ENCODE measurements at regions not wholly inside any gene's neighbourhood (a gene's known extent, or its start where the extent isn't known, plus 50 kb on each side); places are given as distances from the start of the nearest gene placed in this dataset.

DNA sequence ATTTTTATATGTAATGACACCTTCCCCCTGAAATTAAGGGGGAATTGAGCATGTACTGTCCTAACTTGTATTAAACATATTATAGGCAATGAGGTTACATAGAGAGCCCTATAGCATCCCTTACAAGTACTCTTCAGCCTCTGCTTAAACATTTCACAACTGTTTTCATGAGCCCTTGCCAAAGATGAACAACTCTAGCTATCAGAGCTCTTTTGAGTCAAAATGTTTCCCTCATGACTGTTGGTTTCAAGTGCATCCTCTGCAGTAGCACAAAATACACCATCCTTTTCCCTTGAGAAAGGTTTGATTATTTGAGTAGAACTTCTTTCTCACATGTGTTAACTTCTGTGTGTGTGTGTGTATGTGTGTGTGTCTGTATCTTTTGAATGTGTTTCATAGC is 1157.6 kb upstream of the CELF2 start:
- no peak overlapping the region for H3K4me2 ChIP-seq
- DNase-seq (ENCODE audit: low read depth in 1 of 2, low spot score in 1 of 2) (no peak), FAIRE-seq (no peak)

DNA sequence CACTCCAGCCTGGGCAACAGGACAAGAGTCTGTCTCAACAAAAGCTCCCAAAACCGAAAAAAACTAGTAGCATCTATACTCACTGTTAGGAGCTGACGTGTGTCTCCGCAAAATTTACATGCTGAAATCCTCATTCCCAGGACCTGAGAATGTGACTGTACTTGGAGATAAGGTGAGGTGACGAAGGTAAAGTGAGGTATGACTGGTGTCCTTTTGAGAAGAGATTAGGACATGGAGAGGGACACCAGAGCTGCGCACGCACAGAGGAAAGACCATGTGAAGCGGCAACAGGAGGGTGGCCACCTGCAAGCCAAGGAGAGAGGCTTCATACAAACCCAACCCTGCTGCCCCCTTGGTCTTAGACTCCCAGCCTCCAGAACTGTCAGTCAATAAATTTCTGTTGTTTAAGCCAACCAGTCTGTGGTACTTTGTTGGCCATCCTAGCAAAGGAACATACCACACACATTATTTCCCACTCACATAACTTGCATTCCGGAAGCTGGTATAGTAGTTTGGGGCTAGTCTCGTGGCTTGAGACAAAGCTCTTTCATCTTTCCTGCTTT is 1154.0 kb upstream of the CELF2 start:
- CTCF ChIA-PET = interaction anchor here (0.8 kb wide), 2 partner anchors 11 to 17 kb away, joined by 3 read pairs; no protein-coding TSS in a partner anchor
- peaks cover 3% of the 10 kb centered on the region; the same call in 1 of the 3 replicates for H3K9me3 ChIP-seq
- TF ChIP-seq KDM5A (IDR thresholded peaks at IDR 0.05) (no peak), CBX8 (IDR thresholded peaks at IDR 0.05) (no peak), FOXS1 (CRISPR knock-in tag; IDR thresholded peaks at IDR 0.05) (no peak)
- TF ChIP-seq, protein P1, sequence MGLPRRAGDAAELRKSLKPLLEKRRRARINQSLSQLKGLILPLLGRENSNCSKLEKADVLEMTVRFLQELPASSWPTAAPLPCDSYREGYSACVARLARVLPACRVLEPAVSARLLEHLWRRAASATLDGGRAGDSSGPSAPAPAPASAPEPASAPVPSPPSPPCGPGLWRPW (IDR thresholded peaks at IDR 0.05) = no peak
- TF ChIP-seq, protein P2, sequence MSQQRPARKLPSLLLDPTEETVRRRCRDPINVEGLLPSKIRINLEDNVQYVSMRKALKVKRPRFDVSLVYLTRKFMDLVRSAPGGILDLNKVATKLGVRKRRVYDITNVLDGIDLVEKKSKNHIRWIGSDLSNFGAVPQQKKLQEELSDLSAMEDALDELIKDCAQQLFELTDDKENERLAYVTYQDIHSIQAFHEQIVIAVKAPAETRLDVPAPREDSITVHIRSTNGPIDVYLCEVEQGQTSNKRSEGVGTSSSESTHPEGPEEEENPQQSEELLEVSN (IDR thresholded peaks at IDR 0.05; ENCODE audit: borderline replicate concordance, low read depth) = no peak
- no peak for FAIRE-seq
- no peak for DNase-seq (ENCODE audit: low read depth in 1 of 2, low spot score in 1 of 2)
- no peak overlapping the region for H3K4me2 ChIP-seq
- no peak overlapping the region for H3K27ac ChIP-seq
- H3K4me1 ChIP-seq = no peaks in the 10 kb centered on the region
- POLR2A ChIA-PET = no interaction called here
- H3K4me3 ChIP-seq = no peak overlapping the region
- 43% methylated on average over 9 of the region's 9 CpGs for WGBS (ENCODE audit: missing lambda C conversion rate)
- ATAC-seq = no peak

More for the DNA sequence above, 1157.6 kb upstream of the CELF2 start:
- ATAC-seq = no peak
- no peak overlapping the region for H3K4me3 ChIP-seq
- no peak overlapping the region for H3K27ac ChIP-seq
- H3K4me1 ChIP-seq = no peaks in the 10 kb centered on the region
- TF ChIP-seq RAD21 (conservative IDR thresholded peaks at IDR 0.05 in 1 of 2, IDR thresholded peaks at IDR 0.05 in 1 of 2) (no peak), SMC3 (IDR thresholded peaks at IDR 0.05) (no peak), MAFK (IDR thresholded peaks at IDR 0.05; ENCODE audit: partially characterized antibody) (no peak), TP53 (CRISPR knock-in tag; IDR thresholded peaks at IDR 0.05) (no peak)
- CTCF ChIA-PET = no interaction called here
- H3K9me3 ChIP-seq = peaks cover 3% of the 10 kb centered on the region; the same call in 1 of the 3 replicates
- POLR2A ChIA-PET = no interaction called here

DNA sequence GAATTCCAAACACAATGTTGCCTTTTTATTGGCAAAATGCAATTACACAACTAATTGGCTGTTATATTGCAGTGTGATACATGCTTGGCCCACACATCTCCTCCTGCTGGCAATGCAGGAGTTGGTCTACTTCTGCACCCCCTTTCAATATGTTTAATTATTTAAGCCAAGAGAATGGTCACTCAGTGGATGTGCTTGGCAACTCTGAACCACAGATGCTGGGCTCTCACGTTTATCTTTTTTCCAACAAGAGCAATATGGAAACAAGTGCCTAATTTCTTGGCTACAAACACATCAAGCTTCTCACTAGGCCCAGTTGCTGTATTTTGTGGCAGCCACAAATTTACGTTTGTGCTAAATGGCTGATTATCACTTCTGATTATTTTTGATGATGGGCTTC is 1149.2 kb upstream of the CELF2 start:
- no peak for ATAC-seq
- Histone ChIP-seq H3K27ac (no peak overlapping the region), H3K9me3 (no peaks in the 10 kb centered on the region; the same call in 1 of the 3 replicates), H3K4me2 (no peak overlapping the region), H3K4me3 (no peak overlapping the region), H3K4me1 (no peaks in the 10 kb centered on the region)
- no peak for DNase-seq (ENCODE audit: low read depth in 1 of 2, low spot score in 1 of 2)
- ChIA-PET POLR2A (no interaction called here), CTCF (interaction anchor here (1.4 kb wide), 1 partner anchor 9 kb away, joined by 5 read pairs; no protein-coding TSS in a partner anchor)
- TF ChIP-seq, protein P3, sequence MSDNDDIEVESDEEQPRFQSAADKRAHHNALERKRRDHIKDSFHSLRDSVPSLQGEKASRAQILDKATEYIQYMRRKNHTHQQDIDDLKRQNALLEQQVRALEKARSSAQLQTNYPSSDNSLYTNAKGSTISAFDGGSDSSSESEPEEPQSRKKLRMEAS (IDR thresholded peaks at IDR 0.05) = no peak
- TF ChIP-seq, protein P4, sequence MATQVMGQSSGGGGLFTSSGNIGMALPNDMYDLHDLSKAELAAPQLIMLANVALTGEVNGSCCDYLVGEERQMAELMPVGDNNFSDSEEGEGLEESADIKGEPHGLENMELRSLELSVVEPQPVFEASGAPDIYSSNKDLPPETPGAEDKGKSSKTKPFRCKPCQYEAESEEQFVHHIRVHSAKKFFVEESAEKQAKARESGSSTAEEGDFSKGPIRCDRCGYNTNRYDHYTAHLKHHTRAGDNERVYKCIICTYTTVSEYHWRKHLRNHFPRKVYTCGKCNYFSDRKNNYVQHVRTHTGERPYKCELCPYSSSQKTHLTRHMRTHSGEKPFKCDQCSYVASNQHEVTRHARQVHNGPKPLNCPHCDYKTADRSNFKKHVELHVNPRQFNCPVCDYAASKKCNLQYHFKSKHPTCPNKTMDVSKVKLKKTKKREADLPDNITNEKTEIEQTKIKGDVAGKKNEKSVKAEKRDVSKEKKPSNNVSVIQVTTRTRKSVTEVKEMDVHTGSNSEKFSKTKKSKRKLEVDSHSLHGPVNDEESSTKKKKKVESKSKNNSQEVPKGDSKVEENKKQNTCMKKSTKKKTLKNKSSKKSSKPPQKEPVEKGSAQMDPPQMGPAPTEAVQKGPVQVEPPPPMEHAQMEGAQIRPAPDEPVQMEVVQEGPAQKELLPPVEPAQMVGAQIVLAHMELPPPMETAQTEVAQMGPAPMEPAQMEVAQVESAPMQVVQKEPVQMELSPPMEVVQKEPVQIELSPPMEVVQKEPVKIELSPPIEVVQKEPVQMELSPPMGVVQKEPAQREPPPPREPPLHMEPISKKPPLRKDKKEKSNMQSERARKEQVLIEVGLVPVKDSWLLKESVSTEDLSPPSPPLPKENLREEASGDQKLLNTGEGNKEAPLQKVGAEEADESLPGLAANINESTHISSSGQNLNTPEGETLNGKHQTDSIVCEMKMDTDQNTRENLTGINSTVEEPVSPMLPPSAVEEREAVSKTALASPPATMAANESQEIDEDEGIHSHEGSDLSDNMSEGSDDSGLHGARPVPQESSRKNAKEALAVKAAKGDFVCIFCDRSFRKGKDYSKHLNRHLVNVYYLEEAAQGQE (IDR thresholded peaks at IDR 0.05) = no peak
- TF ChIP-seq KDM1A (IDR thresholded peaks at IDR 0.05; ENCODE audit: low read depth) (no peak), CHD4 (IDR thresholded peaks at IDR 0.05; ENCODE audit: borderline replicate concordance) (no peak), RFX5 (IDR thresholded peaks at IDR 0.05) (no peak), GATA3 (IDR thresholded peaks at IDR 0.05; ENCODE audit: borderline replicate concordance) (no peak), FOSB (CRISPR knock-in tag; IDR thresholded peaks at IDR 0.05) (no peak)
- TF ChIP-seq, protein P5, sequence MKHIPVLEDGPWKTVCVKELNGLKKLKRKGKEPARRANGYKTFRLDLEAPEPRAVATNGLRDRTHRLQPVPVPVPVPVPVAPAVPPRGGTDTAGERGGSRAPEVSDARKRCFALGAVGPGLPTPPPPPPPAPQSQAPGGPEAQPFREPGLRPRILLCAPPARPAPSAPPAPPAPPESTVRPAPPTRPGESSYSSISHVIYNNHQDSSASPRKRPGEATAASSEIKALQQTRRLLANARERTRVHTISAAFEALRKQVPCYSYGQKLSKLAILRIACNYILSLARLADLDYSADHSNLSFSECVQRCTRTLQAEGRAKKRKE (CRISPR knock-in tag; IDR thresholded peaks at IDR 0.05; ENCODE audit: low read depth) = no peak
- no peak for FAIRE-seq
- 0% methylated on average over 2 of the region's 2 CpGs for WGBS (ENCODE audit: missing lambda C conversion rate)
